ENCODE measurements at regions not wholly inside any gene's neighbourhood (a gene's known extent, or its start where the extent isn't known, plus 50 kb on each side); places are given as distances from the start of the nearest gene placed in this dataset.

DNA sequence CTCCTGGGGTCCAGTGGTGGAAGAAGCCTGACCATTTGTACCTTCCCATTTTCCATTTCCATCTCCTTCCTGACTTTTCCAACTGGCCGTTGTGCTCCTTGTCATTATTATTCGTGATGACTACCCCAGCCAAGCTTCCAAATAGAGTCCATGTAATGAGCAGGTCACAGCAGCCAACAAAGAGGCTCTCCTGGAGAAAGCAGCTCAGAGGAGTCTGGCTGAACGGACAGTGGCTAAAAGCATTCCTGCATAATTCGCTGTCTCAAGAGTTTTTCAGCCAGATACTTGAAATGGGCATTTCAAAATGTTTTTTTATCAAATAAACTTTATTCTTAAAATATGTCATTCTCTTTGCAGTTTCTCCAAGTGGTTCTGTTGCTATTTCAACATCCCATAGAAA lies 458.6 kb downstream of the INHBA start:
- TF ChIP-seq, protein P1, sequence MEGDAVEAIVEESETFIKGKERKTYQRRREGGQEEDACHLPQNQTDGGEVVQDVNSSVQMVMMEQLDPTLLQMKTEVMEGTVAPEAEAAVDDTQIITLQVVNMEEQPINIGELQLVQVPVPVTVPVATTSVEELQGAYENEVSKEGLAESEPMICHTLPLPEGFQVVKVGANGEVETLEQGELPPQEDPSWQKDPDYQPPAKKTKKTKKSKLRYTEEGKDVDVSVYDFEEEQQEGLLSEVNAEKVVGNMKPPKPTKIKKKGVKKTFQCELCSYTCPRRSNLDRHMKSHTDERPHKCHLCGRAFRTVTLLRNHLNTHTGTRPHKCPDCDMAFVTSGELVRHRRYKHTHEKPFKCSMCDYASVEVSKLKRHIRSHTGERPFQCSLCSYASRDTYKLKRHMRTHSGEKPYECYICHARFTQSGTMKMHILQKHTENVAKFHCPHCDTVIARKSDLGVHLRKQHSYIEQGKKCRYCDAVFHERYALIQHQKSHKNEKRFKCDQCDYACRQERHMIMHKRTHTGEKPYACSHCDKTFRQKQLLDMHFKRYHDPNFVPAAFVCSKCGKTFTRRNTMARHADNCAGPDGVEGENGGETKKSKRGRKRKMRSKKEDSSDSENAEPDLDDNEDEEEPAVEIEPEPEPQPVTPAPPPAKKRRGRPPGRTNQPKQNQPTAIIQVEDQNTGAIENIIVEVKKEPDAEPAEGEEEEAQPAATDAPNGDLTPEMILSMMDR (IDR thresholded peaks at IDR 0.05): no peak
- Mint-ChIP-seq H3K27me3 (ENCODE audit: low read depth) (no peaks in the 10 kb centered on the region), H3K4me3 (ENCODE audit: unreplicated experiment) (no peak overlapping the region), H3K27ac (ENCODE audit: unreplicated experiment) (no peak overlapping the region), H3K4me1 (ENCODE audit: low read depth) (peaks cover 18% of the 10 kb centered on the region), H3K9me3 (ENCODE audit: low read depth) (no peaks in the 10 kb centered on the region), H3K36me3 (ENCODE audit: low read depth) (no peaks in the 10 kb centered on the region)
- DNase-seq (ENCODE audit: low spot score): no peak

DNA sequence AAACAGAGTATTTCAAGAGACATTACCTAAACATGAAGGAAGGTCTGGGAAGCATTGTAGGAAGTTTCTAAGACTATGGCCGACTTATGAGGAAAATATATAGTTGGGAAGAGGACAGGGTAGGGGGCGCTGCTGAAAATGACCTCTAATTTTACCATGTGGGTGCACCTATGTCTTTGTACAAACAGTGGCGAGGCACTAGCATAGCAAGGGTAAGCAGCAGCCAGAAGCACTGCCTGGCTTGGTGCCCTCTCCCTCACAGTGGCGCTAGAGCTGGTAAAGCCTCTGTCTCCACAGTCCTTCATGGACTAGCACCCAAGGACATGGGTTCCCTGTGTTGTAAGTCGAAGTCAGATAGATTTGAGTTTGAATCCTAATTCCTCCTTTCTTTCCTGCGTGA lies 461.2 kb downstream of the INHBA start:
- TF ChIP-seq, protein P1 (IDR thresholded peaks at IDR 0.05): no peak
- Mint-ChIP-seq H3K4me3 (ENCODE audit: unreplicated experiment) (no peak overlapping the region), H3K4me1 (ENCODE audit: low read depth) (peaks cover 22% of the 10 kb centered on the region), H3K9me3 (ENCODE audit: low read depth) (no peaks in the 10 kb centered on the region), H3K27ac (ENCODE audit: unreplicated experiment) (no peak overlapping the region), H3K36me3 (ENCODE audit: low read depth) (no peaks in the 10 kb centered on the region), H3K27me3 (ENCODE audit: low read depth) (no peaks in the 10 kb centered on the region)
- no peak for DNase-seq (ENCODE audit: low spot score)

- TF ChIP-seq, protein P1 (IDR thresholded peaks at IDR 0.05): no peak
- H3K36me3 Mint-ChIP-seq (ENCODE audit: low read depth): no peaks in the 10 kb centered on the region
- H3K27ac Mint-ChIP-seq (ENCODE audit: unreplicated experiment): no peak overlapping the region
- no peak overlapping the region for H3K4me3 Mint-ChIP-seq (ENCODE audit: unreplicated experiment)
- H3K27me3 Mint-ChIP-seq (ENCODE audit: low read depth): no peaks in the 10 kb centered on the region
- H3K9me3 Mint-ChIP-seq (ENCODE audit: low read depth): no peaks in the 10 kb centered on the region
- no peak for DNase-seq (ENCODE audit: low spot score)
- peaks cover 16% of the 10 kb centered on the region for H3K4me1 Mint-ChIP-seq (ENCODE audit: low read depth)
Observed at GRCh38 chr7:41239596-41239995, 463.3 kb downstream of the INHBA start.

GRCh38 chr7:41238851-41239331 lies 464.0 kb downstream of the INHBA start:
- Mint-ChIP-seq H3K4me1 (ENCODE audit: low read depth) (peaks cover 10% of the 10 kb centered on the region), H3K9me3 (ENCODE audit: low read depth) (no peaks in the 10 kb centered on the region), H3K36me3 (ENCODE audit: low read depth) (no peaks in the 10 kb centered on the region), H3K27ac (ENCODE audit: unreplicated experiment) (no peak overlapping the region), H3K4me3 (ENCODE audit: unreplicated experiment) (no peak overlapping the region), H3K27me3 (ENCODE audit: low read depth) (no peaks in the 10 kb centered on the region)
- no peak for DNase-seq (ENCODE audit: low spot score)
- TF ChIP-seq, protein P1 (IDR thresholded peaks at IDR 0.05): no peak

DNA sequence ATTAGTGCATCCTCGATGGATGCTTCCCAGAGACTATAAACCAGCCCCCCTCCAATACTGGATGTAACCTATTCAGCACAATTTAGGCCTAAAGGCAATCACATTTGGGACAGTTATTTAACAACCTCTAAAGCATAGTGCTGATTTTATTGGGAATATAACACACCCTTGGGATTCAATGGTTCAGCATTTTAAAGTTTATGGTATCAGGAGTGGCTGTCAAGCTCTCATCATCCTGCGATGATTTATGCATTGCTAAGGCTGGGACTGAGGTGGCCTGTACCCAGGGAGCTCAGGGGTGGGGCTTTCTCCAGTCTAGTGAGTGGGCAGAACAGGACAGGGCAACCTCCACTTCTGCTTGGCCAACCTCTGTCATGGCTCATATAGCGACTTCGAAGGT lies 464.9 kb downstream of the INHBA start:
- H3K27ac Mint-ChIP-seq (ENCODE audit: unreplicated experiment): no peak overlapping the region
- peaks cover 10% of the 10 kb centered on the region for H3K4me1 Mint-ChIP-seq (ENCODE audit: low read depth)
- no peak overlapping the region for H3K4me3 Mint-ChIP-seq (ENCODE audit: unreplicated experiment)
- no peaks in the 10 kb centered on the region for H3K27me3 Mint-ChIP-seq (ENCODE audit: low read depth)
- DNase-seq (ENCODE audit: low spot score): no peak
- no peaks in the 10 kb centered on the region for H3K36me3 Mint-ChIP-seq (ENCODE audit: low read depth)
- TF ChIP-seq, protein P1 (IDR thresholded peaks at IDR 0.05): no peak
- no peaks in the 10 kb centered on the region for H3K9me3 Mint-ChIP-seq (ENCODE audit: low read depth)
